AG04449 (cell line): ENCODE measurements at regions not wholly inside any gene's neighbourhood (a gene's known extent, or its start where the extent isn't known, plus 50 kb on each side); places are given as distances from the start of the nearest gene placed in this dataset.

Source experiments
- CTCF ChIA-PET: fragments of 350-600 bp; formaldehyde crosslinking; extraction: SDS; loops from one replicate; lab custom pipeline; 2021; ENCODE audit warnings: antibody characterized with exemption; lab: Yijun Ruan, JAX
- POLR2A ChIA-PET: fragments of 400-600, 350-600 bp; formaldehyde crosslinking; extraction: SDS; loops from one replicate; lab custom pipeline; 2020; ENCODE audit warnings: antibody characterized with exemption, inconsistent platforms; lab: Yijun Ruan, JAX
- DNase-seq: peaks from one replicate; pipeline ENCODE4 v3.0.0-alpha.2; 2010; ENCODE audit warnings: low read depth, low spot score
- H3K4me3 ChIP-seq: 2 replicates; pipeline ENCODE4 v1.5.1; 2011; ENCODE audit warnings: low read depth, mild to moderate bottlenecking, control low read depth, low read length
- TF ChIP-seq, protein P1 (sequence below): IDR thresholded peaks from one replicate; pipeline ENCODE4 v1.5.1; 2011; ENCODE audit warnings: mild to moderate bottlenecking, moderate library complexity, low read length, control low read depth, inconsistent platforms; ENCODE audit not compliant: insufficient read depth; ENCODE audit errors: missing control alignments

- TF ChIP-seq, protein P1, sequence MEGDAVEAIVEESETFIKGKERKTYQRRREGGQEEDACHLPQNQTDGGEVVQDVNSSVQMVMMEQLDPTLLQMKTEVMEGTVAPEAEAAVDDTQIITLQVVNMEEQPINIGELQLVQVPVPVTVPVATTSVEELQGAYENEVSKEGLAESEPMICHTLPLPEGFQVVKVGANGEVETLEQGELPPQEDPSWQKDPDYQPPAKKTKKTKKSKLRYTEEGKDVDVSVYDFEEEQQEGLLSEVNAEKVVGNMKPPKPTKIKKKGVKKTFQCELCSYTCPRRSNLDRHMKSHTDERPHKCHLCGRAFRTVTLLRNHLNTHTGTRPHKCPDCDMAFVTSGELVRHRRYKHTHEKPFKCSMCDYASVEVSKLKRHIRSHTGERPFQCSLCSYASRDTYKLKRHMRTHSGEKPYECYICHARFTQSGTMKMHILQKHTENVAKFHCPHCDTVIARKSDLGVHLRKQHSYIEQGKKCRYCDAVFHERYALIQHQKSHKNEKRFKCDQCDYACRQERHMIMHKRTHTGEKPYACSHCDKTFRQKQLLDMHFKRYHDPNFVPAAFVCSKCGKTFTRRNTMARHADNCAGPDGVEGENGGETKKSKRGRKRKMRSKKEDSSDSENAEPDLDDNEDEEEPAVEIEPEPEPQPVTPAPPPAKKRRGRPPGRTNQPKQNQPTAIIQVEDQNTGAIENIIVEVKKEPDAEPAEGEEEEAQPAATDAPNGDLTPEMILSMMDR = no peak
- ChIA-PET CTCF (no interaction called here), POLR2A (no interaction called here)
- no peak overlapping the region for H3K4me3 ChIP-seq
- no peak for DNase-seq
Measured at GRCh38 chr5:164181604-164182003, 676.2 kb downstream of the MAT2B start.

- POLR2A ChIA-PET = no interaction called here
- TF ChIP-seq, protein P1 = no peak
- no peak overlapping the region for H3K4me3 ChIP-seq
- CTCF ChIA-PET = no interaction called here
- no peak for DNase-seq
Measured at GRCh38 chr5:164184158-164184557, 678.7 kb downstream of the MAT2B start.

- DNase-seq = no peak
- ChIA-PET POLR2A (no interaction called here), CTCF (no interaction called here)
- no peak overlapping the region for H3K4me3 ChIP-seq
- TF ChIP-seq, protein P1 = no peak
Measured at GRCh38 chr5:164185000-164185399, 679.6 kb downstream of the MAT2B start.

- ChIA-PET POLR2A (no interaction called here), CTCF (interaction anchor here (1.0 kb wide), 1 partner anchor 13 kb away, joined by 4 read pairs; no protein-coding TSS in a partner anchor)
- no peak for DNase-seq
- H3K4me3 ChIP-seq = no peak overlapping the region
- TF ChIP-seq, protein P1 = no peak
Measured at GRCh38 chr5:164186550-164186949, 681.1 kb downstream of the MAT2B start.

- no peak overlapping the region for H3K4me3 ChIP-seq
- ChIA-PET POLR2A (no interaction called here), CTCF (no interaction called here)
- TF ChIP-seq, protein P1 = no peak
- no peak for DNase-seq
Measured at GRCh38 chr5:164187785-164188184, 682.4 kb downstream of the MAT2B start.

DNA sequence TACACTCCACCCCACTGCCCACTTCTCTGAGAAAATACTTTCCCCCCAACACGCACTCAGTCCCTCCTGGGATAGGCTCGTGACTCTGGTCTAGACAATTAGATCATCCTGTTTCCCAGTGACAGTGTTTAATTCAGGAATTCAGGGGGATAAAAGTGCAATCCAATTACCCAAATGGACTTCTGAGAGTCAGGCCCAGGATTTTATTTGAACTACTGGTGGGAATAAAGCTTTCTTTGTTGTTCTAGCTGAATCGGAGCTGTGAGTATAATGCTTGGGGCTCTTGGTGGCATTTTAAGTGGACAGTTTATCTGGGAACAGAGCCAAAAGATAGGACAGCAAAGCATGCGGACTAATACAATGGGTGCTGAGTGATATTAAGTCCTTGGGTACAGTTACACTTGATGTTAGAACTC, 683.3 kb downstream of the MAT2B start:
- TF ChIP-seq, protein P1 = no peak

More for the DNA sequence above, 683.3 kb downstream of the MAT2B start:
- no peak overlapping the region for H3K4me3 ChIP-seq
- CTCF ChIA-PET = no interaction called here
- POLR2A ChIA-PET = no interaction called here
- DNase-seq = no peak
